Lower leg skin (tissue), 3 donors: ENCODE measurements at regions not wholly inside any gene's neighbourhood (a gene's known extent, or its start where the extent isn't known, plus 50 kb on each side); places are given as distances from the start of the nearest gene placed in this dataset.

Experiments used
- CTCF ChIP-seq, 3 donors: fragments of 450-650 bp; IDR thresholded peaks; one replicate each; pipeline ENCODE4 v1.5.1; 2016; ENCODE audit warnings: antibody characterized with exemption in 3 of 3, mild to moderate bottlenecking in 3 of 3, moderate library complexity in 2 of 3
- POLR2A ChIP-seq, 2 donors: fragments of 450-650 bp; IDR thresholded peaks; one replicate each; pipeline ENCODE4 v1.6.1; 2016 to 2017; ENCODE audit warnings: antibody characterized with exemption in 2 of 2, mild to moderate bottlenecking in 1 of 2, moderate library complexity in 1 of 2

GRCh38 chr3:88324788-88325187 is 175.0 kb downstream of the C3orf38 start:
- TF ChIP-seq CTCF (IDR thresholded peaks at IDR 0.05) (no peak), POLR2A (IDR thresholded peaks at IDR 0.05) (no peak)
